ENCODE measurements at regions not wholly inside any gene's neighbourhood (a gene's known extent, or its start where the extent isn't known, plus 50 kb on each side); places are given as distances from the start of the nearest gene placed in this dataset.
"Not testable (repeated sequence)": the region's sequence is repeated elsewhere in the genome, so short reads cannot be mapped to it uniquely, and the experiment has no call there.

GRCh38 chr4:27986476-27986875 is 1125.8 kb downstream of the STIM2 start:
- DNase-seq, result no peak

DNA sequence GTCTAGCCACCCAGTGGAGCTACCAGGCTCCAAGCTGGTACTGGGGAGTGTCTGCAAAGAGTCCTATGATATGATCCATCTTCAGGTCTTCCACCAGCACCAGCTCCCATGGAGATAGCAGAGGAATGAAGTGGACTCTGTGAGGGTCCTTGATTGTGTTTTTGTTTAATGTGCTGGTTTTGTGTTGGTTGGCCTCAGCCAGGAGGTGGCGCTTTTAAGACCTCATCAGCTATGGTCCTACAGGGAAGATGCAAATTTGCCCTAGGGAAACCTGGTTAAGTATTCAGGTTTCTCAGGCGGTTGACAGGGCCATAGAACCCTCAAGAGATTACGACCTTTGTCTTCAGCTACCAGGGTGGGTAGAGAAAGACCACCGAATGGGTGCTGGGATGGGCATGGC is 1141.1 kb downstream of the STIM2 start:
- DNase-seq, result no peak

DNA sequence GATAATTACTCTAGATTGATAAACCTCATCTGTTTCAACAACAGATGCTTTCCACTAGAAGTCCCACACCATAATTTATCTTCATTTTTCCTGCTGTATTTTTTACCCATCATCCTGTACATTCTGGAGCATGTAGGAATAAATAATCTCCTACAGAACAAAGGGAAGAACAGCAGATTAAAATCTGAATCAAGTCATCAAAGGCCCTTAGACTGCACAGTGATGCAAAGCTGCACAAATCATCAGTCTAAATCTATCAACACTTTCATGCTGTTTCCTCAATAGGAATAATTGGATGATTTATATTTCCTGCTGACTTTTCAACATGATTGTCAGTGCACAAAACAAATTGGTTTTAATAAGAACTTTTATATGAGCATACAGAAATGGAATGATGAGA is 1143.9 kb downstream of the STIM2 start:
- no peak for DNase-seq

DNA sequence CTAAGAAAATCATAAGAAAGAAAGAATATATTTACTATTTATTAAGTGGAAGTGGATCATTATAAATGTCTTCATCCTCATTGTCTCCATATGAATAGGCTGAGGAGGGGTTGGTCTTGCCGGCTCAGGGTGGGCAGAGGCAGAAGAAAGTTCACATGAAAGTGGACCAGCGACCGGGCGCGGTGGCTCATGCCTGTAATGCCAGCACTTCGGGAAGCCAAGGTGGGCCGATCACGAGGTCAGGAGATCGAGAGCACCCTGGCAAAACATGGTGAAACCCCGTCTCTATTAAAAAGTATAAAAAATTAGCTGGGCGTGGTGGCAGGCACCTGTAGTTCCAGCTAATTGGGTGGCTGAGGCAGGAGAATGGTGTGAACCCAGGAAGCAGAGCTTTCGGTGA is 1145.4 kb downstream of the STIM2 start:
- DNase-seq, result no peak

DNA sequence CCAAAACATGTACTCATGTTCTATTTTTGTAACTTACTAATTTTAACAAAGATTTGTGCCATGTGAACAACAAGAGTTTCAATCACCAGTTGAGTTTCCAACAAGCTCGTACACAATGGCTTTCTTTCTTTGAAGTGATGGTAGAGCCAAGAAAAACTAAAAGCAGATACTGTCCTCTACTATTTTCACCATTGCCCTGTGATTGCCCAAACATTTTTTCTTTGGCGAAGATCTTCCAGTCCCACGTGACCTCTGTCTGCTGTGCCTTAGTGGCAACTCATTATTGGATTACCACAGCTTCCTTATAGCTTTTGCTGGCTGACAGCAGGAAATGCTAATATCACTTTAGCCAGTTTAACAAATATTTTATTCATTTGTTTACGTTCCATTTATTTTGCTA is 1147.1 kb downstream of the STIM2 start:
- no peak for DNase-seq

- DNase-seq, result no peak
Measured at GRCh38 chr4:28009541-28009940, 1148.9 kb downstream of the STIM2 start.

- no peak for DNase-seq
Measured at GRCh38 chr4:28010577-28011240, 1150.1 kb downstream of the STIM2 start.

- DNase-seq, result no peak
Measured at GRCh38 chr4:28014469-28014868, 1153.8 kb downstream of the STIM2 start.

- no peak for DNase-seq
Measured at GRCh38 chr4:28015996-28016395, 1155.4 kb downstream of the STIM2 start.

DNA sequence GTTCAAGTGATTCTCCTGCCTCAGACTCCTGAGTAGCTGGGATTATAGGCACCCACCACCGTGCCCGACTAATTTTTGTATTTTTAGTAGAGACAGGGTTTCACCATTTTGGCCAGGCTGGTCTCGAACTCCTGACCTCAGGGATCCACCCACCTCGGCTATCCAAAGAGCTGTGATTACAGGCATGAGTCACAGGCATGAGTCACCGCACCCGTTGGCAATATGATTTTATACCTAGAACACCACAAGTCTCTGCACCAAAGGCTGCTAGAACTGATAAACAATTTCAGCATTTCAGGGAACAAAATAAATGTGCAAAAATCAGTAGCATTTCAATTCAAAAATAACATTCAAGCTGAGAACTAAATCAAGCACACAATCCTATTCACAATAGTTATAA is 1177.6 kb downstream of the STIM2 start:
- DNase-seq, result not testable (repeated sequence)

DNA sequence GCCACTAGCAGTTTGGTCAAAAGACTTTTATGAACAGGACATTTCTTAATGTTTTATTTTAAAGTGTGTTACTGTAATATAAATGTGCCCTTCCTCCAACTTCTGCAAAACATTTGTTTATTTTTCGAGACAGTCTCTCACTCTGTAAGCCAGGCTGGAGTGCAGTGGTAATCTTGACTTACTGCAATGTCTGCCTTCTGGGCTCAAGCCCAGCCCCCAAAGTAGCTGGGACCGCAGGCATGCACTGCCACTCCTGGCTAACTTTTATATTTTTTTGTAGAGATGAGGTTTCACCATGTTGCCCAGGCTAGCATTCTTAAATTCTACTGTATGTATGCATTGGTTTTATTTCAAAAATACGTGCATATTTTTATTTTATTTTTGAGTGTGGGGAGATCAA is 1201.9 kb downstream of the STIM2 start:
- DNase-seq, result no peak

GRCh38 chr4:28073860-28074555 is 1213.4 kb downstream of the STIM2 start:
- DNase-seq, result no peak

GRCh38 chr4:28075401-28075956 is 1214.8 kb downstream of the STIM2 start:
- no peak for DNase-seq

GRCh38 chr4:28077203-28077602 is 1216.6 kb downstream of the STIM2 start:
- DNase-seq, result not testable (repeated sequence)

DNA sequence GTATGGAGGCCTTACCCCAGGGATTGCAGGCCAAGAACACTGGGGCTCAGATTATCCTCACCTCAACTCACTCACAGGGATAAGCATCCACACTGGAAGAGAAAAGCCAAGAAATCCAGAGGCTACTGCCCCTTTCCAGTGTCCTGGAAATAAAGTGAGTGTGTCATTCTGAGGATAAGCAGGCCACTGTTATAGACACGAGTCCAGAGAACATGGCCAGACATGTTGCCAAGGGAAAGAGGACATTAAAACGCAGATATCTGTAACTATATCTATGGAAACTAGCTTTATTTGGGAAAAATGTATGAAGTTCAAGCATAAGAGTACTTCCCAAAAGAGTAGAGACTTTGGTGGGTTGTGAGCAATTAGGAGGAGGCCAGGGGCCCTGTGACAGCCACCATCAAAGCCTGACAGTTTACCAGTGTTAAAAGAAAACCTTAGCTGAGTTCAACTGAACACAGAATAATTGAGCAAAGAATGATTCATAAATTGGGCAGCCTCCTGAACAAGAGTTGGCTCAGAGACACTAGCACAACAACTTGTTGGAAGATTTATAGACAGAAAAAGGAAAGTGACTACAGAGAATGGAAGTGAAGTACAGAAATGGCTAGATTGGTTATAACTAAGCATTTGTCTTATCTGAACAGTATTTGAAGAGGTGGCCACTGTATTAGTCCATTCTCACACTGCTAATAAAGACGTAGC is 1222.2 kb downstream of the STIM2 start:
- no peak for DNase-seq

- DNase-seq, result no peak
Measured at GRCh38 chr4:28092610-28093009, 1232.0 kb downstream of the STIM2 start.

GRCh38 chr4:28093071-28093470 is 1232.4 kb downstream of the STIM2 start:
- DNase-seq, result no peak

- DNase-seq, result no peak
Measured at GRCh38 chr4:28101583-28101982, 1240.9 kb downstream of the STIM2 start.

GRCh38 chr4:28105271-28105859 is 1244.7 kb downstream of the STIM2 start:
- DNase-seq, result no peak

DNA sequence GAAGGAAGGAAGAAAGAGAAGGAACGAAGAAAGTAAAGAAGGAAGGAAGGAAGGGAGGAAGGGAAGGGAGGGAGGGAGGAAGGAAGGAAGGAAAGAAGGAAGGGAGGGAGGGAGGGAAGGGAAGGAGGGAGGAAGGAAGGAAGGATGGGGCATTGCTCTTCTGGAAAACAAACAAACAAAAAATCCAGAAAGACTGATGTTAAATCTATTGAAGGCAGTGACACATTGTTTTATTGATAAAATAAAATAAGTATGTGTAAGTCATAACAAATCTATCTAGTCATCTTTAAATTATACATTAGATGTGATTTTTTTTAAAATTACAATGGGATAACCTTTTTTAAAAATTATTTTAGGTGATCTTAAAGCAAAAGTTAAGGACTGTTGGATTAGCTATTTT is 1245.5 kb downstream of the STIM2 start:
- DNase-seq, result no peak

- no peak for DNase-seq
Measured at GRCh38 chr4:28109801-28110200, 1249.2 kb downstream of the STIM2 start.

DNA sequence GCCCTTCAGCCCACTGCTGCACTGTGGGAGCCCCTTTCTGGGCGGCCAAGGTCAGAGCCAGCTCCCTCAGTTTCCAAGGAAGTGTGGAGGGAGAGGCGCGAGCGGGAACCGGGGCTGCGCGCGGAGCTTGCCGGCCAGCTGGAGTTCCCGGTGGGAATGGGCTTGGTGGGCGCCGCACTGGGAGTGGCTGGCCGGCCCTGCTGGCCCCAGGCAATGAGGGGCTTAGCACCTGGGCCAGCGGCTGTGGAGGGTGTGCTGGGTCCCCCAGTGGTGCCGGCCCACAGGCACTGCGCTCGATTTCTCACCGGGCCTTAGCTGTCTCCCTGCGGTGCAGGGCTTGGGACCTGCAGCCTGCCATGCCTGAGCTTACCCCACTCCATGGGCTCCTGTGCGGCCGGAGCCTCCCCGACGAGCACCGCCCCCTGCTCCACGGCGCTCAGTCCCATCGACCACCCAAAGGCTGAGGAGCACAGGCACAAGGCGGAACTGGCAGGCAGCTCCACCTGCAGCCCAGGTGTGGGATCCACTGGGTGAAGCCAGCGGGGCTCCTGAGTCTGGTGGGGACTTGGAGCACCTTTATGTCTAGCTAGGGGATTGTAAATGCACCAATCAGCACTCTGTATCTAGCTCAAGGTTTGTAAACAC is 1252.2 kb downstream of the STIM2 start:
- not testable (repeated sequence) for DNase-seq

GRCh38 chr4:28113586-28113985 is 1252.9 kb downstream of the STIM2 start:
- not testable (repeated sequence) for DNase-seq
